H9 (cell line): ENCODE measurements at regions not wholly inside any gene's neighbourhood (a gene's known extent, or its start where the extent isn't known, plus 50 kb on each side); places are given as distances from the start of the nearest gene placed in this dataset.

Source experiments
- DNase-seq: peaks from one replicate; pipeline ENCODE4 v3.0.0-alpha.2; 2017
- H2AFZ ChIP-seq: one replicate; pipeline ENCODE4 v1.6.1; 2013; ENCODE audit warnings: mild to moderate bottlenecking, low read length, control low read depth, moderate library complexity
- H2AK5ac ChIP-seq: 2 replicates; pipeline ENCODE4 v1.6.1; 2013; ENCODE audit warnings: low read length, control low read depth, mixed read lengths; ENCODE audit not compliant: insufficient read length
- H2BK120ac ChIP-seq: one replicate; pipeline ENCODE4 v1.6.1; 2013; ENCODE audit warnings: low read depth, mild to moderate bottlenecking, low read length, control low read depth, inconsistent platforms; ENCODE audit not compliant: poor library complexity, severe bottlenecking
- H2BK12ac ChIP-seq: 2 replicates; pipeline ENCODE4 v1.6.1; 2013; ENCODE audit warnings: low read length, control low read depth, mixed read lengths, low read depth; ENCODE audit not compliant: insufficient read length
- H2BK15ac ChIP-seq: 2 replicates; pipeline ENCODE4 v1.6.1; 2013; ENCODE audit warnings: low read depth, low read length, control low read depth
- H2BK20ac ChIP-seq: one replicate; pipeline ENCODE4 v1.6.1; 2013; ENCODE audit warnings: low read depth, mild to moderate bottlenecking, low read length, control low read depth, inconsistent platforms; ENCODE audit not compliant: poor library complexity, severe bottlenecking
- H2BK5ac ChIP-seq: 2 replicates; pipeline ENCODE4 v1.6.1; 2013; ENCODE audit warnings: low read length, control low read depth, mixed read lengths; ENCODE audit not compliant: insufficient read length
- H3K14ac ChIP-seq: 2 replicates; pipeline ENCODE4 v1.6.1; 2013; ENCODE audit warnings: low read length, control low read depth; ENCODE audit not compliant: insufficient read depth
- H3K18ac ChIP-seq: 2 replicates; pipeline ENCODE4 v1.6.1; 2013; ENCODE audit warnings: low read depth, mild to moderate bottlenecking, mixed read lengths, low read length, control low read depth; ENCODE audit not compliant: insufficient read length
- H3K23ac ChIP-seq: 2 replicates; pipeline ENCODE4 v1.6.1; 2013; ENCODE audit warnings: low read length, control low read depth, mixed read lengths, low read depth; ENCODE audit not compliant: insufficient read length
- H3K23me2 ChIP-seq: 2 replicates; pipeline ENCODE4 v1.6.1; 2013; ENCODE audit warnings: low read depth, mild to moderate bottlenecking, mixed read lengths, low read length, control low read depth; ENCODE audit not compliant: insufficient read length, poor library complexity, severe bottlenecking
- H3K27ac ChIP-seq: 2 replicates; pipeline ENCODE4 v1.5.1; 2013; ENCODE audit warnings: low read length, control low read depth, mixed read lengths, low read depth; ENCODE audit not compliant: insufficient read length
- H3K27me3 ChIP-seq: 2 replicates; pipeline ENCODE4 v1.6.1; 2013; ENCODE audit warnings: low read length, control low read depth, inconsistent platforms; ENCODE audit not compliant: insufficient read depth
- H3K4ac ChIP-seq: 2 replicates; pipeline ENCODE4 v1.6.1; 2013; ENCODE audit warnings: low read depth, mild to moderate bottlenecking, control low read depth, inconsistent platforms, low read length, moderate library complexity
- H3K4me1 ChIP-seq: 2 replicates; pipeline ENCODE4 v1.6.1; 2013; ENCODE audit warnings: low read length, control low read depth, inconsistent platforms; ENCODE audit not compliant: insufficient read depth
- H3K4me2 ChIP-seq: 2 replicates; pipeline ENCODE4 v1.6.1; 2013; ENCODE audit warnings: low read length, control low read depth, mixed read lengths; ENCODE audit not compliant: insufficient read length, insufficient read depth
- H3K56ac ChIP-seq: 2 replicates; pipeline ENCODE4 v1.6.1; 2013; ENCODE audit warnings: low read depth, mild to moderate bottlenecking, mixed read lengths, low read length, control low read depth; ENCODE audit not compliant: insufficient read length
- H3K79me1 ChIP-seq: 2 replicates; pipeline ENCODE4 v1.6.1; 2013; ENCODE audit warnings: low read depth, mild to moderate bottlenecking, moderate library complexity, low read length, control low read depth, inconsistent platforms; ENCODE audit not compliant: insufficient read depth, poor library complexity, severe bottlenecking
- H3K79me2 ChIP-seq: 2 replicates; pipeline ENCODE4 v1.6.1; 2013; ENCODE audit warnings: low read length, control low read depth, inconsistent platforms; ENCODE audit not compliant: insufficient read depth
- H3K9ac ChIP-seq: 2 replicates; pipeline ENCODE4 v1.6.1; 2013; ENCODE audit warnings: low read length, control low read depth, mixed read lengths; ENCODE audit not compliant: insufficient read length; ENCODE audit errors: extremely low read depth
- H3K9me3 ChIP-seq: one replicate; pipeline ENCODE4 v1.6.1; 2013; ENCODE audit warnings: low read depth, low read length, inconsistent platforms; ENCODE audit not compliant: control insufficient read depth
- H3T11ph ChIP-seq: one replicate; pipeline ENCODE4 v1.6.1; 2013; ENCODE audit warnings: mild to moderate bottlenecking, low read length, control low read depth, inconsistent platforms
- H4K20me1 ChIP-seq: one replicate; pipeline ENCODE4 v1.6.1; 2013; ENCODE audit not compliant: control insufficient read depth, insufficient read length, insufficient read depth
- H4K5ac ChIP-seq: 2 replicates; pipeline ENCODE4 v1.6.1; 2013; ENCODE audit warnings: low read depth, mild to moderate bottlenecking, mixed read lengths, low read length, control low read depth; ENCODE audit not compliant: insufficient read length
- H4K8ac ChIP-seq: replicated peaks from 2 replicates; pipeline ENCODE4 v1.6.1; 2013; ENCODE audit warnings: low read length, control low read depth, mixed read lengths, low read depth; ENCODE audit not compliant: insufficient read length
- H4K91ac ChIP-seq: 2 replicates; pipeline ENCODE4 v1.6.1; 2013; ENCODE audit warnings: low read depth, mild to moderate bottlenecking, moderate library complexity, mixed read lengths, low read length, control low read depth; ENCODE audit not compliant: insufficient read length
- H3K27ac Mint-ChIP-seq, 3 experiments: 2 replicates in 2 of 3; 3 replicates in 1 of 3; pipeline ENCODE4 v1.8.0; 2020 to 2021; ENCODE audit warnings: mixed read lengths in 3 of 3, mild to moderate bottlenecking in 1 of 3, moderate library complexity in 1 of 3
- H3K27me3 Mint-ChIP-seq: 2 replicates; pipeline ENCODE4 v1.8.0; 2021; ENCODE audit warnings: low read depth, mild to moderate bottlenecking, moderate library complexity, mixed read lengths
- H3K36me3 Mint-ChIP-seq, 3 experiments: 2 replicates in 2 of 3; 3 replicates in 1 of 3; pipeline ENCODE4 v1.8.0; 2020 to 2021; ENCODE audit warnings: low read depth in 3 of 3, mixed read lengths in 3 of 3; ENCODE audit not compliant: insufficient read depth in 1 of 3
- H3K4me1 Mint-ChIP-seq, 2 experiments: 2 replicates each; pipeline ENCODE4 v1.8.0; 2020; ENCODE audit warnings: mixed read lengths in 2 of 2
- H3K4me3 Mint-ChIP-seq, 2 experiments: 2 replicates in 1 of 2; 3 replicates in 1 of 2; pipeline ENCODE4 v1.8.0; 2020 to 2021; ENCODE audit warnings: mild to moderate bottlenecking in 2 of 2, mixed read lengths in 2 of 2, moderate library complexity in 1 of 2
- H3K9me3 Mint-ChIP-seq, 2 experiments: 2 replicates in 1 of 2; 3 replicates in 1 of 2; pipeline ENCODE4 v1.8.0; 2020; ENCODE audit warnings: mild to moderate bottlenecking in 2 of 2, mixed read lengths in 2 of 2, moderate library complexity in 1 of 2
- WGBS: extraction: QIAGEN DNeasy Blood & Tissue Kit; methylation state at CpG from one replicate; pipeline ENCODE4 v1.1.7; 2013; ENCODE audit warnings: missing lambda C conversion rate, low lambda C conversion rate, mixed read lengths; ENCODE audit not compliant: insufficient read length; ENCODE audit errors: extremely low coverage; 5-methylcytosine and 5-hydroxymethylcytosine counted together
- TF ChIP-seq, protein P1 (sequence below): fragments of 200-600 bp; sonication (generic); conservative IDR thresholded peaks from 3 replicates; pipeline ENCODE4 v1.8.0; 2021; ENCODE audit warnings: antibody characterized with exemption, mild to moderate bottlenecking

DNA sequence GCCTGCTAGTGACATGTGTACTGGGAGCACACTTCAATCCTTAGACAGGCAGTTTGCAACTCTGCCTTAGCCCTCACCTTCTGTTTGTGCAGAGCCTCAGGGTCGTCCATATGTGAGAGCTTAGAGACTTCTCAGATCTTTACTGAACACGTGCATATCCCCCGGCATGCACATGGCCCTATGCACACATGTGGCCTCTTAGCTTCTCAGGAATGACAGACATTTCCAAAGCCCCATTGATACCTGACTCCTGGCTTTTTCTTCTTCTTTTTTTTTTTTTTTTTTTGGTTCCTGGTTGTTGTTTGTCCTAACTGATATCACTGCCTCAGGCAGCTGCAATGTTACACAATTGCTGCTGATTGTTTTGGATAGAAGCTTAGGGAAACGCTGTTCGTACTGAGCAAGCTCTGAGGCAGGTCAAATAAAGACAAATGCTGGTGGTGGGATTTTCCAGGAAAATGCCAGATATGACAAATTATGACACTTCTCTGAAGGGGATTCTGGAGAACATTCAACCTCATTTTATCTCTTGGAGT is 107.2 kb upstream of the RGMA start:
- Histone ChIP-seq H3K18ac (no peak overlapping the region), H4K20me1 (no peaks in the 10 kb centered on the region), H3K9me3 (no peaks in the 10 kb centered on the region), H3K14ac (no peak overlapping the region), H2AFZ (no peak overlapping the region), H2BK20ac (no peak overlapping the region), H3K9ac (no peak overlapping the region), H3K79me1 (no peaks in the 10 kb centered on the region), H4K8ac (no peak overlapping the region), H2AK5ac (no peak overlapping the region), H3K4ac (no peak overlapping the region), H4K91ac (no peak overlapping the region), H3K56ac (no peak overlapping the region), H2BK12ac (no peak overlapping the region), H2BK5ac (no peak overlapping the region), H3K27ac (no peak overlapping the region), H2BK120ac (no peak overlapping the region), H3K4me1 (peaks cover 7% of the 10 kb centered on the region; the same call in 1 of the 2 replicates), H3K23me2 (no peaks in the 10 kb centered on the region), H4K5ac (no peak overlapping the region), H3T11ph (no peak overlapping the region), H3K27me3 (no peaks in the 10 kb centered on the region; the same call in 1 of the 2 replicates), H3K4me2 (no peak overlapping the region), H2BK15ac (no peak overlapping the region), H3K79me2 (no peaks in the 10 kb centered on the region), H3K23ac (no peak overlapping the region)
- peaks cover 30% of the 10 kb centered on the region for H3K27me3 Mint-ChIP-seq
- no peak overlapping the region for H3K4me3 Mint-ChIP-seq
- H3K9me3 Mint-ChIP-seq: peaks cover 4 to 12% of the 10 kb centered on the region in 2 experiments; a peak in 3 of 5 replicates
- TF ChIP-seq, protein P1, sequence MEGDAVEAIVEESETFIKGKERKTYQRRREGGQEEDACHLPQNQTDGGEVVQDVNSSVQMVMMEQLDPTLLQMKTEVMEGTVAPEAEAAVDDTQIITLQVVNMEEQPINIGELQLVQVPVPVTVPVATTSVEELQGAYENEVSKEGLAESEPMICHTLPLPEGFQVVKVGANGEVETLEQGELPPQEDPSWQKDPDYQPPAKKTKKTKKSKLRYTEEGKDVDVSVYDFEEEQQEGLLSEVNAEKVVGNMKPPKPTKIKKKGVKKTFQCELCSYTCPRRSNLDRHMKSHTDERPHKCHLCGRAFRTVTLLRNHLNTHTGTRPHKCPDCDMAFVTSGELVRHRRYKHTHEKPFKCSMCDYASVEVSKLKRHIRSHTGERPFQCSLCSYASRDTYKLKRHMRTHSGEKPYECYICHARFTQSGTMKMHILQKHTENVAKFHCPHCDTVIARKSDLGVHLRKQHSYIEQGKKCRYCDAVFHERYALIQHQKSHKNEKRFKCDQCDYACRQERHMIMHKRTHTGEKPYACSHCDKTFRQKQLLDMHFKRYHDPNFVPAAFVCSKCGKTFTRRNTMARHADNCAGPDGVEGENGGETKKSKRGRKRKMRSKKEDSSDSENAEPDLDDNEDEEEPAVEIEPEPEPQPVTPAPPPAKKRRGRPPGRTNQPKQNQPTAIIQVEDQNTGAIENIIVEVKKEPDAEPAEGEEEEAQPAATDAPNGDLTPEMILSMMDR: no peak
- DNase-seq: no peak
- no CpG with 5 or more reads among the region's 5 CpGs for WGBS
- no peak overlapping the region for H3K27ac Mint-ChIP-seq
- H3K36me3 Mint-ChIP-seq: peaks cover 0 to 15% (median 0%) of the 10 kb centered on the region in 3 experiments; a peak in 3 of 7 replicates
- H3K4me1 Mint-ChIP-seq: peaks cover 23 to 27% of the 10 kb centered on the region in 2 experiments
